ENCODE measurements at regions not wholly inside any gene's neighbourhood (a gene's known extent, or its start where the extent isn't known, plus 50 kb on each side); places are given as distances from the start of the nearest gene placed in this dataset.

- TF ChIP-seq POLR2A (IDR thresholded peaks at IDR 0.05): no peak
- TF ChIP-seq, protein P1, sequence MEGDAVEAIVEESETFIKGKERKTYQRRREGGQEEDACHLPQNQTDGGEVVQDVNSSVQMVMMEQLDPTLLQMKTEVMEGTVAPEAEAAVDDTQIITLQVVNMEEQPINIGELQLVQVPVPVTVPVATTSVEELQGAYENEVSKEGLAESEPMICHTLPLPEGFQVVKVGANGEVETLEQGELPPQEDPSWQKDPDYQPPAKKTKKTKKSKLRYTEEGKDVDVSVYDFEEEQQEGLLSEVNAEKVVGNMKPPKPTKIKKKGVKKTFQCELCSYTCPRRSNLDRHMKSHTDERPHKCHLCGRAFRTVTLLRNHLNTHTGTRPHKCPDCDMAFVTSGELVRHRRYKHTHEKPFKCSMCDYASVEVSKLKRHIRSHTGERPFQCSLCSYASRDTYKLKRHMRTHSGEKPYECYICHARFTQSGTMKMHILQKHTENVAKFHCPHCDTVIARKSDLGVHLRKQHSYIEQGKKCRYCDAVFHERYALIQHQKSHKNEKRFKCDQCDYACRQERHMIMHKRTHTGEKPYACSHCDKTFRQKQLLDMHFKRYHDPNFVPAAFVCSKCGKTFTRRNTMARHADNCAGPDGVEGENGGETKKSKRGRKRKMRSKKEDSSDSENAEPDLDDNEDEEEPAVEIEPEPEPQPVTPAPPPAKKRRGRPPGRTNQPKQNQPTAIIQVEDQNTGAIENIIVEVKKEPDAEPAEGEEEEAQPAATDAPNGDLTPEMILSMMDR (IDR thresholded peaks at IDR 0.05): no peak
- Histone ChIP-seq H3K27me3 (no peaks in the 10 kb centered on the region), H3K9me3 (peaks cover 0 to 4% (median 0%) of the 10 kb centered on the region in 3 donors), H3K36me3 (replicated peaks in 1 of 2; ENCODE audit: insufficient read depth in 1 of 2, low read depth in 2 of 2) (no peaks in the 10 kb centered on the region), H3K4me3 (no peak overlapping the region), H3K4me1 (no peaks in the 10 kb centered on the region), H3K27ac (no peak overlapping the region)
- intact Hi-C loops (cut with DNase I): no loop called here
- WGBS, 2 donors: 81 to 87% methylated on average over 1 of the region's 1 CpG
- ATAC-seq (no peak), DNase-seq (no peak)
Measured at GRCh38 chr14:66216763-66217162, 269.4 kb upstream of the CCDC196 start.

DNA sequence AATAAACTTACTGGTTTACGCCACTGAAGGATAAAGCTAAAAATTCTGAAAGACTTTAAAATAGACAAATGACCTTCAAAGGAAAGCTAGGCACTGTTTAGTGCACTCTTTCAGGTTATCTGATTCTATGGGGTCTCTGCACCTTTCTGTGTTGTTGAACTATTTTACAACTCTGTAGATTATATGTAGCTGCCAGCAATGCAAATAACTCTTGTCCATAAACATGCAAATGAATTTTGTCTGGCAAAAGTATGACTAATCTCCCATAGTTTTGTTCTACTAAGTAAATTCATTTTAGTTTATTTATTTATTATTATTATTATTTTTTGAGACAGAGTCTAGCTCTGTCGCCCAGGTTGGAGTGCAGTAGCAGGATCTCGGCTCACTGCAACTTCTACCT, 266.3 kb upstream of the CCDC196 start:
- TF ChIP-seq POLR2A (IDR thresholded peaks at IDR 0.05): no peak
- TF ChIP-seq, protein P1 (IDR thresholded peaks at IDR 0.05): no peak
- H3K4me3 ChIP-seq: no peak overlapping the region
- DNase-seq (no peak), ATAC-seq (no peak)
- H3K27ac ChIP-seq: no peak overlapping the region
- no peaks in the 10 kb centered on the region for H3K27me3 ChIP-seq
- H3K9me3 ChIP-seq: peaks cover 0 to 4% (median 0%) of the 10 kb centered on the region in 3 donors
- WGBS, 2 donors: 84 to 97% methylated on average over 3 of the region's 3 CpGs
- no peaks in the 10 kb centered on the region for H3K36me3 ChIP-seq (replicated peaks in 1 of 2; ENCODE audit: insufficient read depth in 1 of 2, low read depth in 2 of 2)
- no peaks in the 10 kb centered on the region for H3K4me1 ChIP-seq
- intact Hi-C loops (cut with DNase I): no loop called here

DNA sequence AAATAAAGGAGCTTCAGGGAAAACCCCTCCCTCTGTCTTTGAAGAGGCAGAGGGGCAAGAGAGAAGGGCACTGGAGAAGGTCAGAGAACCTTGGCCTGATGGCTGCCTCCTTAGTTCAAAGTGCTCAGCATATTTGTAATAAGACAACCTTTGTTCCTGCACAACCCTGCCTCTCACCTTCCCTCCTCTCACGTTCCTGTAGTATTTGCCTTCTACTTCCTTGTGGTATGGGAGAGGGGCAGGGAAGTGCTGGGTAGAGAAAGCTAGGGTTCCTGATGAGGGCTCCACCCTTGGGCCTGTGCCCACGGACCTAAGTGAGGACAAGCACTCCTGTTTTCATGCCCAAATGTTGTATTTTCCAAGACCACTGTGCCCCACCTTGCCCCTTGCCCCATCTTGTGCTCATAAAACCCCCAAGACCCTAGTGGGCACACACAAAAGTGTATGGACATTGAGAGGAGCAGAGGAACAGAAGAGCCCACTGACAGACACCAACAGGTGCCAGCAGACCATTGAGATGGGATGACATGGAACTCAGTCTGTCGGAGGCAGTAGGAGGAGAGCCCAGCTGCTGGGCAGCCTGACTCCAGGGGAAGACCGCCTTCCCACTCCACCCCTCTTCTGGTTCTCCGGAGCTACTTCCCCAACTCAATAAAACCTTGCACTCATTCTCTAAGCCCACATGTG, 261.5 kb upstream of the CCDC196 start:
- ATAC-seq (no peak), DNase-seq (no peak)
- 69 to 86% methylated on average over 5 of the region's 5 CpGs for WGBS, 2 donors
- no peaks in the 10 kb centered on the region for H3K9me3 ChIP-seq
- no peaks in the 10 kb centered on the region for H3K36me3 ChIP-seq (replicated peaks in 1 of 2; ENCODE audit: insufficient read depth in 1 of 2, low read depth in 2 of 2)
- no peaks in the 10 kb centered on the region for H3K27me3 ChIP-seq
- H3K27ac ChIP-seq: no peak overlapping the region
- TF ChIP-seq POLR2A (IDR thresholded peaks at IDR 0.05): no peak
- TF ChIP-seq, protein P1 (IDR thresholded peaks at IDR 0.05): no peak
- H3K4me1 ChIP-seq: no peaks in the 10 kb centered on the region
- H3K4me3 ChIP-seq: no peak overlapping the region
- intact Hi-C loops (cut with DNase I): no loop called here

GRCh38 chr14:66225337-66225736, 260.8 kb upstream of the CCDC196 start:
- H3K27me3 ChIP-seq: no peaks in the 10 kb centered on the region
- H3K4me3 ChIP-seq: no peak overlapping the region
- TF ChIP-seq, protein P1 (IDR thresholded peaks at IDR 0.05): no peak
- TF ChIP-seq POLR2A (IDR thresholded peaks at IDR 0.05): no peak
- no peak for DNase-seq
- no peaks in the 10 kb centered on the region for H3K4me1 ChIP-seq
- no peak overlapping the region for H3K27ac ChIP-seq
- no peaks in the 10 kb centered on the region for H3K36me3 ChIP-seq (replicated peaks in 1 of 2; ENCODE audit: insufficient read depth in 1 of 2, low read depth in 2 of 2)
- intact Hi-C loops (cut with DNase I): no loop called here
- H3K9me3 ChIP-seq: no peaks in the 10 kb centered on the region
- no peak for ATAC-seq

Measured in body of pancreas (tissue), 4 donors.